ENCODE measurements at regions not wholly inside any gene's neighbourhood (a gene's known extent, or its start where the extent isn't known, plus 50 kb on each side); places are given as distances from the start of the nearest gene placed in this dataset.

DNA sequence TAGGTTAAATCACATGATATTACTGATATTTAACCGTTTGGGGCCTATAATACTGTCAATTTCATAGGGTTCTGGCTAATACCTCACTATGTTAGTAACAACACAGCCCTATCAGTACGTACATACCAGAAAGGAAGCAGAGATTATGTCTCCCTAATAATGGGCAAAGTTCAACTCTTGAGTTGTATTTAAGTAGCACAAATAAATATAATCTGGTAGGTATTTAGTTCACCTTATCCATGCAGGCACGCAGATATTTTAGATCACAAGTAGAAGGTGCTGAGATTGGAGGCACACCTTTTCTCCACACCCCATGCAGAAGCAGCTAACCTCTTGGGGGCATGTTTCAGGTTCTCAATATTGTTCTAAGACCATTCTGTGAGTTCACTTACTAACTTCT lies 118.9 kb downstream of the IRS1 start:
- H3K4me3 ChIP-seq (ENCODE audit: low read depth, low read length), result no peak overlapping the region
- TF ChIP-seq CTCF (IDR thresholded peaks at IDR 0.05; ENCODE audit: insufficient read depth, low read depth, low read length, missing control alignments), result no peak
- DNase-seq (ENCODE audit: low read depth), result no peak

GRCh38 chr2:226679389-226680065 lies 120.1 kb downstream of the IRS1 start:
- no peak for TF ChIP-seq CTCF (IDR thresholded peaks at IDR 0.05; ENCODE audit: insufficient read depth, low read depth, low read length, missing control alignments)
- DNase-seq (ENCODE audit: low read depth), result no peak
- H3K4me3 ChIP-seq (ENCODE audit: low read depth, low read length), result no peak overlapping the region

DNA sequence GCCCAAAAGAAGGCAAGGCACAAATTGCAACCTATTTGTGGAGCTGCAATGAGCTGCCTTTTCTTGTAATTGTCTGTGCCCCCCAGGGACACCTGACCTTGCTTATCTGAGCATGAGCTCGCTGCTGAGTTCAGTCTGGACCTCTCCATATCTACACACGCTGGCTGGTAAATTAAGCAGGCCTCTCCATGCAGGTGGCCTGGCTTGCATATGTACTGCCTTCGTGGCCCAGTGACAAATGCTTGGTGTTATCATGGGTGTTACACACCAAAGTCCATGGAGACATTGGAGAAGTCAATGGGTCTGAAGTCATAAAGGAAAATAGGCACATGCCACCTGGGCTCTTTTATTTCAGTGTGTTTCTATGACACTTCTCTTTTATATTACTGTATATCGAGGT lies 121.2 kb downstream of the IRS1 start:
- no peak for DNase-seq (ENCODE audit: low read depth)
- TF ChIP-seq CTCF (IDR thresholded peaks at IDR 0.05; ENCODE audit: insufficient read depth, low read depth, low read length, missing control alignments), result no peak
- no peak overlapping the region for H3K4me3 ChIP-seq (ENCODE audit: low read depth, low read length)

- DNase-seq (ENCODE audit: low read depth), result no peak
- no peak overlapping the region for H3K4me3 ChIP-seq (ENCODE audit: low read depth, low read length)
- no peak for TF ChIP-seq CTCF (IDR thresholded peaks at IDR 0.05; ENCODE audit: insufficient read depth, low read depth, low read length, missing control alignments)
These were observed 122.5 kb downstream of the IRS1 start for GRCh38 chr2:226677080-226677479.

- no peak overlapping the region for H3K4me3 ChIP-seq (ENCODE audit: low read depth, low read length)
- DNase-seq (ENCODE audit: low read depth), result no peak
- TF ChIP-seq CTCF (IDR thresholded peaks at IDR 0.05; ENCODE audit: insufficient read depth, low read depth, low read length, missing control alignments), result no peak
These were observed 123.0 kb downstream of the IRS1 start for GRCh38 chr2:226676618-226677017.

DNA sequence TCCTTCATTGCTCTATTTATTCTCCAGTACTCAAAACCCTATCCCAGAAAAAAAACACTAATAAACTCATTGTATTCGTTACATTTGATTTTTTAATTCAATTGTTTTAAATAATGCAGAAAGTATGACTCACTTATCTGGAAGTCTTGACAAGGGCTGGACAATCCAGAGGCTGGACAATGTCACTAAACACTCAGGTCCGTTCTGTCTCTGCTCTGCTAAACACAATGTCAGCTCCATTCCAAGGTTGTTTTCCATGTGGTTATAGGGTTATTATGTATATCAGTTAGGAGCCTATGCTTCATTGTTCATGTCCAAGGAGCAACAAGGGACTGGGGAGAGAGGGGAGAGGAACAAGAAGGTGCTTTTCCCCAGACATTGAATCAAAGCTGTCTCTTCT lies 125.5 kb downstream of the IRS1 start:
- no peak for DNase-seq (ENCODE audit: low read depth)
- no peak for TF ChIP-seq CTCF (IDR thresholded peaks at IDR 0.05; ENCODE audit: insufficient read depth, low read depth, low read length, missing control alignments)
- no peak overlapping the region for H3K4me3 ChIP-seq (ENCODE audit: low read depth, low read length)

GRCh38 chr2:226673314-226673723 lies 126.3 kb downstream of the IRS1 start:
- no peak overlapping the region for H3K4me3 ChIP-seq (ENCODE audit: low read depth, low read length)
- TF ChIP-seq CTCF (IDR thresholded peaks at IDR 0.05; ENCODE audit: insufficient read depth, low read depth, low read length, missing control alignments), result no peak
- DNase-seq (ENCODE audit: low read depth), result no peak
